WTC11 (cell line): ENCODE measurements at regions not wholly inside any gene's neighbourhood (a gene's known extent, or its start where the extent isn't known, plus 50 kb on each side); places are given as distances from the start of the nearest gene placed in this dataset.

Experiments
- ATAC-seq: fragments of 200-7000 bp; cut with Tn5 transposase; 2 replicates; pipeline ENCODE4 v1.10.0; 2021; ENCODE audit warnings: mild to moderate bottlenecking, moderate library complexity
- CTCF ChIA-PET: fragments of 300-600 bp; sonication (Branson Sonifier 250); formaldehyde crosslinking; loops from one replicate; lab custom pipeline; 2021; ENCODE audit warnings: antibody characterized with exemption; lab: Charles Lee
- POLR2A ChIA-PET: fragments of 350-600 bp; sonication (Branson Sonifier 250); formaldehyde crosslinking; loops from one replicate; lab custom pipeline; 2021; ENCODE audit warnings: antibody characterized with exemption; lab: Charles Lee
- DNase-seq: peaks from one replicate; pipeline ENCODE4 v3.0.0; 2021; ENCODE audit warnings: low spot score
- H3K27ac Mint-ChIP-seq: 2 replicates; pipeline ENCODE4 v1.8.0; 2021; ENCODE audit warnings: mixed read lengths
- H3K27me3 Mint-ChIP-seq: 2 replicates; pipeline ENCODE4 v1.8.0; 2021; ENCODE audit warnings: low read depth, mild to moderate bottlenecking, moderate library complexity, mixed read lengths
- H3K36me3 Mint-ChIP-seq: 2 replicates; pipeline ENCODE4 v1.8.0; 2021; ENCODE audit warnings: mixed read lengths
- H3K4me1 Mint-ChIP-seq: 2 replicates; pipeline ENCODE4 v1.8.0; 2022; ENCODE audit warnings: mixed read lengths
- H3K4me3 Mint-ChIP-seq: 2 replicates; pipeline ENCODE4 v1.8.0; 2021; ENCODE audit warnings: mild to moderate bottlenecking, moderate library complexity, mixed read lengths
- H3K9me3 Mint-ChIP-seq: 2 replicates; pipeline ENCODE4 v1.8.0; 2021; ENCODE audit warnings: mixed read lengths
- CREM ChIP-seq: sonication (generic); formaldehyde crosslinking; IDR thresholded peaks from 2 replicates; pipeline ENCODE4 v1.8.1; 2022; ENCODE audit warnings: mild to moderate bottlenecking, missing genetic modification reagents, moderate library complexity
- GTF2I ChIP-seq: fragments of 250-450 bp; sonication (Bioruptor Pico); conservative IDR thresholded peaks from 2 replicates; pipeline ENCODE4 v1.4.0; 2021; ENCODE audit warnings: mild to moderate bottlenecking
- JUN ChIP-seq: sonication (generic); formaldehyde crosslinking; IDR thresholded peaks from 2 replicates; pipeline ENCODE4 v1.8.0; 2023; ENCODE audit warnings: mild to moderate bottlenecking, missing genetic modification reagents
- PRRX2 ChIP-seq: fragments of 250-450 bp; sonication (Bioruptor Pico); IDR thresholded peaks from 2 replicates; pipeline ENCODE4 v1.8.0; 2021; ENCODE audit warnings: mild to moderate bottlenecking
- SMAD3 ChIP-seq: sonication (generic); formaldehyde crosslinking; IDR thresholded peaks from 2 replicates; pipeline ENCODE4 v1.8.0; 2022; ENCODE audit warnings: missing genetic modification reagents, mild to moderate bottlenecking, borderline replicate concordance
- SP1 ChIP-seq: sonication (generic); formaldehyde crosslinking; conservative IDR thresholded peaks from 2 replicates; pipeline ENCODE4 v1.8.1; 2022; ENCODE audit warnings: missing genetic modification reagents
- TCF7 ChIP-seq: sonication (generic); formaldehyde crosslinking; IDR thresholded peaks from 2 replicates; pipeline ENCODE4 v1.8.0; 2022; ENCODE audit warnings: mild to moderate bottlenecking, low read depth, missing genetic modification reagents, moderate library complexity
- TP53 ChIP-seq: sonication (generic); formaldehyde crosslinking; IDR thresholded peaks from 2 replicates; pipeline ENCODE4 v1.8.1; 2023; ENCODE audit warnings: mild to moderate bottlenecking, missing genetic modification reagents
- ZNF263 ChIP-seq: sonication (generic); formaldehyde crosslinking; IDR thresholded peaks from 2 replicates; pipeline ENCODE4 v1.8.1; 2022; ENCODE audit warnings: low read depth, mild to moderate bottlenecking, moderate library complexity, missing genetic modification reagents
- ZNF317 ChIP-seq: sonication (generic); formaldehyde crosslinking; IDR thresholded peaks from 2 replicates; pipeline ENCODE4 v1.8.1; 2023; ENCODE audit warnings: low read depth, mild to moderate bottlenecking, moderate library complexity, missing genetic modification reagents, borderline replicate concordance
- ZNF423 ChIP-seq: fragments of 250-450 bp; sonication (Bioruptor Pico); IDR thresholded peaks from 2 replicates; pipeline ENCODE4 v2.1.2; 2022; ENCODE audit warnings: mild to moderate bottlenecking, moderate library complexity
- TF ChIP-seq, protein P1 (sequence below): sonication (generic); formaldehyde crosslinking; IDR thresholded peaks from 2 replicates; pipeline ENCODE4 v1.8.0; 2023; ENCODE audit warnings: mild to moderate bottlenecking, missing genetic modification reagents
- TF ChIP-seq, protein P2 (sequence below): fragments of 250-450 bp; sonication (Bioruptor Pico); IDR thresholded peaks from 2 replicates; pipeline ENCODE4 v1.9.0; 2021; ENCODE audit warnings: mild to moderate bottlenecking, borderline replicate concordance
- TF ChIP-seq, protein P3 (sequence below): sonication (generic); formaldehyde crosslinking; IDR thresholded peaks from 2 replicates; pipeline ENCODE4 v1.8.0; 2023; ENCODE audit warnings: missing genetic modification reagents, mild to moderate bottlenecking, borderline replicate concordance
- TF ChIP-seq, protein P4 (sequence below): sonication (generic); formaldehyde crosslinking; IDR thresholded peaks from 2 replicates; pipeline ENCODE4 v1.8.1; 2022; ENCODE audit warnings: missing genetic modification reagents, borderline replicate concordance
- TF ChIP-seq, protein P5 (sequence below): sonication (generic); formaldehyde crosslinking; IDR thresholded peaks from 2 replicates; pipeline ENCODE4 v1.8.1; 2022; ENCODE audit warnings: low read depth, missing genetic modification reagents, borderline replicate concordance
- TF ChIP-seq, protein P6 (sequence below): sonication (generic); formaldehyde crosslinking; IDR thresholded peaks from 2 replicates; pipeline ENCODE4 v1.8.0; 2022; ENCODE audit warnings: mild to moderate bottlenecking, missing genetic modification reagents

DNA sequence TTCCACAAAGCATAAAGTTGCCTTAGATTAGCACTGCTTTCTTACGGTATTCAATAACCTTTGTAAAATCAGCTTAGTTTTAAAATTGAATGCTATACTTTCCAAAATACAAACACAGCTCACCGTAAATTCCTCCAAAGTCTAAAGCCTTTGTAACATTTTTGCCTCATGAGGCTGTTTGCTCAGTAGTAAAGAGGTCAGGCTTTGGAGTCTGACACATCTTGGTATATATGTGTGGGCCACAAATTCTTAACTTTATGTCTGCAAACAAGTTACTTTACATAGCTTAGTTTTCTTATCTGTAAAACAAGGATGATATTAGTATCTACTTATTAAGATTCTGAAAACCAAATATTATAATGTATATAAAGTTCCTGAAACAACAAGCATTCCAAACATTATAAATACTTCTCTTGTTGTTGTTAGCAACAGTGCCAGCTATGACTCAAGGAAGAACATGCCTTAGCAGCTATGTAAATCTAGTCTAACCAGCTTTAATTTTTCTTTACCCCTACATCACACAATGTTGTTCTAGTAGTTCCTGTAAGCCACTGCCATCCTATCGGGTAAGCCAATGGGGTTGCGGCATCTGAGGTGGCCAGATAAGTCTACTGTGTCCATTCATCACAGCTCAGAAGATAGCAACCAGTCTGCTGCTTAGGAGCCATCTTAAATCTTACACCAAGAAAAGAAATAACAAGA is 709.0 kb downstream of the KLHL13 start (continued):
- TF ChIP-seq, protein P1, sequence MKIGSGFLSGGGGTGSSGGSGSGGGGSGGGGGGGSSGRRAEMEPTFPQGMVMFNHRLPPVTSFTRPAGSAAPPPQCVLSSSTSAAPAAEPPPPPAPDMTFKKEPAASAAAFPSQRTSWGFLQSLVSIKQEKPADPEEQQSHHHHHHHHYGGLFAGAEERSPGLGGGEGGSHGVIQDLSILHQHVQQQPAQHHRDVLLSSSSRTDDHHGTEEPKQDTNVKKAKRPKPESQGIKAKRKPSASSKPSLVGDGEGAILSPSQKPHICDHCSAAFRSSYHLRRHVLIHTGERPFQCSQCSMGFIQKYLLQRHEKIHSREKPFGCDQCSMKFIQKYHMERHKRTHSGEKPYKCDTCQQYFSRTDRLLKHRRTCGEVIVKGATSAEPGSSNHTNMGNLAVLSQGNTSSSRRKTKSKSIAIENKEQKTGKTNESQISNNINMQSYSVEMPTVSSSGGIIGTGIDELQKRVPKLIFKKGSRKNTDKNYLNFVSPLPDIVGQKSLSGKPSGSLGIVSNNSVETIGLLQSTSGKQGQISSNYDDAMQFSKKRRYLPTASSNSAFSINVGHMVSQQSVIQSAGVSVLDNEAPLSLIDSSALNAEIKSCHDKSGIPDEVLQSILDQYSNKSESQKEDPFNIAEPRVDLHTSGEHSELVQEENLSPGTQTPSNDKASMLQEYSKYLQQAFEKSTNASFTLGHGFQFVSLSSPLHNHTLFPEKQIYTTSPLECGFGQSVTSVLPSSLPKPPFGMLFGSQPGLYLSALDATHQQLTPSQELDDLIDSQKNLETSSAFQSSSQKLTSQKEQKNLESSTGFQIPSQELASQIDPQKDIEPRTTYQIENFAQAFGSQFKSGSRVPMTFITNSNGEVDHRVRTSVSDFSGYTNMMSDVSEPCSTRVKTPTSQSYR (CRISPR knock-in tag) = no peak
- TF ChIP-seq, protein P2, sequence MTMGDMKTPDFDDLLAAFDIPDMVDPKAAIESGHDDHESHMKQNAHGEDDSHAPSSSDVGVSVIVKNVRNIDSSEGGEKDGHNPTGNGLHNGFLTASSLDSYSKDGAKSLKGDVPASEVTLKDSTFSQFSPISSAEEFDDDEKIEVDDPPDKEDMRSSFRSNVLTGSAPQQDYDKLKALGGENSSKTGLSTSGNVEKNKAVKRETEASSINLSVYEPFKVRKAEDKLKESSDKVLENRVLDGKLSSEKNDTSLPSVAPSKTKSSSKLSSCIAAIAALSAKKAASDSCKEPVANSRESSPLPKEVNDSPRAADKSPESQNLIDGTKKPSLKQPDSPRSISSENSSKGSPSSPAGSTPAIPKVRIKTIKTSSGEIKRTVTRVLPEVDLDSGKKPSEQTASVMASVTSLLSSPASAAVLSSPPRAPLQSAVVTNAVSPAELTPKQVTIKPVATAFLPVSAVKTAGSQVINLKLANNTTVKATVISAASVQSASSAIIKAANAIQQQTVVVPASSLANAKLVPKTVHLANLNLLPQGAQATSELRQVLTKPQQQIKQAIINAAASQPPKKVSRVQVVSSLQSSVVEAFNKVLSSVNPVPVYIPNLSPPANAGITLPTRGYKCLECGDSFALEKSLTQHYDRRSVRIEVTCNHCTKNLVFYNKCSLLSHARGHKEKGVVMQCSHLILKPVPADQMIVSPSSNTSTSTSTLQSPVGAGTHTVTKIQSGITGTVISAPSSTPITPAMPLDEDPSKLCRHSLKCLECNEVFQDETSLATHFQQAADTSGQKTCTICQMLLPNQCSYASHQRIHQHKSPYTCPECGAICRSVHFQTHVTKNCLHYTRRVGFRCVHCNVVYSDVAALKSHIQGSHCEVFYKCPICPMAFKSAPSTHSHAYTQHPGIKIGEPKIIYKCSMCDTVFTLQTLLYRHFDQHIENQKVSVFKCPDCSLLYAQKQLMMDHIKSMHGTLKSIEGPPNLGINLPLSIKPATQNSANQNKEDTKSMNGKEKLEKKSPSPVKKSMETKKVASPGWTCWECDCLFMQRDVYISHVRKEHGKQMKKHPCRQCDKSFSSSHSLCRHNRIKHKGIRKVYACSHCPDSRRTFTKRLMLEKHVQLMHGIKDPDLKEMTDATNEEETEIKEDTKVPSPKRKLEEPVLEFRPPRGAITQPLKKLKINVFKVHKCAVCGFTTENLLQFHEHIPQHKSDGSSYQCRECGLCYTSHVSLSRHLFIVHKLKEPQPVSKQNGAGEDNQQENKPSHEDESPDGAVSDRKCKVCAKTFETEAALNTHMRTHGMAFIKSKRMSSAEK (CRISPR knock-in tag) = no peak
- TF ChIP-seq TP53 (CRISPR knock-in tag) = no peak
- TF ChIP-seq, all 79 proteins: peak for 0

DNA sequence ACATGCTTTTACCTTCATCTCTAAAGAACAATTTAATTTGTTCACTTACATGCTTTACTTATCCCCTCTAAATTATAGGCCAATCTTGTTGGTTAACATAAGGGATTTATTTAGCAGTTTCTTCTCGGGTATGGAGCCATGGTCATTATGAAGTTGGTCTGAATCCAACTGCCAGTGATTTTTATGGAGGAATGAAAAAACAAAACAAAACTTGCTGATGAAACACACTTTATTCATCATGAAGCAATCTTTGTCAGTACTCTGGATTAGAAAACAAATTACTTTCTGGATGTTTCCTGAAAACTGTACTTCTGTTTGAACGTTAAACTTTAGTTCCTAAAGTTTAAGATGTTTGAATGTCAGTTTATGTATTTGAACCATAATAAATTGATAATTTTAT is 715.8 kb downstream of the KLHL13 start:
- Mint-ChIP-seq H3K4me3 (no peak overlapping the region), H3K9me3 (no peaks in the 10 kb centered on the region), H3K4me1 (no peaks in the 10 kb centered on the region), H3K27ac (no peak overlapping the region), H3K27me3 (no peaks in the 10 kb centered on the region), H3K36me3 (no peaks in the 10 kb centered on the region)
- TF ChIP-seq ZNF263 (no peak), CREM (CRISPR knock-in tag) (no peak), TP53 (CRISPR knock-in tag) (no peak), TCF7 (CRISPR knock-in tag) (no peak), ZNF317 (CRISPR knock-in tag) (no peak), SMAD3 (no peak), ZNF423 (CRISPR knock-in tag) (no peak)
- ChIA-PET CTCF (no interaction called here), POLR2A (no interaction called here)
- no peak for ATAC-seq
- no peak for DNase-seq

DNA sequence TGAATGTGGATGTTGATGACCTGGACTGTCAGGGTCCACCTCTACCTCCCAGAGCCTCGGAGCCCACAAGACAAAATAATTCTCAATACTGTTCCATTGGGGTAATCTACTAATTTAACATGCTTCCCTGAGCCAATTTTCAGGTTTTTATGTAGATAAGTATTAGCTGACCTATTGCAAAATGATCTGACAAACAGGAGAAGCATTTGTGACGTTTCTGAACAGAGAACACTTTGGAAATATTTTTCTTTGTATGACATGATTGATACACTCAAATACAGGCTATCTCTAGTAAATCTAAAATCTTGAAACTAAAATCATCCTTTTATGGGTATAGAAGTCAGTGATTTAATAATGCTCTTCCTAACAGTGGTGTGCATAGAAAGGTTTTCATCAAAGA is 716.6 kb downstream of the KLHL13 start:
- Mint-ChIP-seq H3K36me3 (no peaks in the 10 kb centered on the region), H3K4me3 (no peak overlapping the region), H3K4me1 (no peaks in the 10 kb centered on the region), H3K27me3 (no peaks in the 10 kb centered on the region), H3K27ac (no peak overlapping the region), H3K9me3 (0 out of 2 replicates have a peak, but pooled peaks cover 3% of the 10 kb centered on the region)
- CTCF ChIA-PET = no interaction called here
- POLR2A ChIA-PET = no interaction called here
- DNase-seq (no peak), ATAC-seq (no peak)
- TF ChIP-seq, protein P3, sequence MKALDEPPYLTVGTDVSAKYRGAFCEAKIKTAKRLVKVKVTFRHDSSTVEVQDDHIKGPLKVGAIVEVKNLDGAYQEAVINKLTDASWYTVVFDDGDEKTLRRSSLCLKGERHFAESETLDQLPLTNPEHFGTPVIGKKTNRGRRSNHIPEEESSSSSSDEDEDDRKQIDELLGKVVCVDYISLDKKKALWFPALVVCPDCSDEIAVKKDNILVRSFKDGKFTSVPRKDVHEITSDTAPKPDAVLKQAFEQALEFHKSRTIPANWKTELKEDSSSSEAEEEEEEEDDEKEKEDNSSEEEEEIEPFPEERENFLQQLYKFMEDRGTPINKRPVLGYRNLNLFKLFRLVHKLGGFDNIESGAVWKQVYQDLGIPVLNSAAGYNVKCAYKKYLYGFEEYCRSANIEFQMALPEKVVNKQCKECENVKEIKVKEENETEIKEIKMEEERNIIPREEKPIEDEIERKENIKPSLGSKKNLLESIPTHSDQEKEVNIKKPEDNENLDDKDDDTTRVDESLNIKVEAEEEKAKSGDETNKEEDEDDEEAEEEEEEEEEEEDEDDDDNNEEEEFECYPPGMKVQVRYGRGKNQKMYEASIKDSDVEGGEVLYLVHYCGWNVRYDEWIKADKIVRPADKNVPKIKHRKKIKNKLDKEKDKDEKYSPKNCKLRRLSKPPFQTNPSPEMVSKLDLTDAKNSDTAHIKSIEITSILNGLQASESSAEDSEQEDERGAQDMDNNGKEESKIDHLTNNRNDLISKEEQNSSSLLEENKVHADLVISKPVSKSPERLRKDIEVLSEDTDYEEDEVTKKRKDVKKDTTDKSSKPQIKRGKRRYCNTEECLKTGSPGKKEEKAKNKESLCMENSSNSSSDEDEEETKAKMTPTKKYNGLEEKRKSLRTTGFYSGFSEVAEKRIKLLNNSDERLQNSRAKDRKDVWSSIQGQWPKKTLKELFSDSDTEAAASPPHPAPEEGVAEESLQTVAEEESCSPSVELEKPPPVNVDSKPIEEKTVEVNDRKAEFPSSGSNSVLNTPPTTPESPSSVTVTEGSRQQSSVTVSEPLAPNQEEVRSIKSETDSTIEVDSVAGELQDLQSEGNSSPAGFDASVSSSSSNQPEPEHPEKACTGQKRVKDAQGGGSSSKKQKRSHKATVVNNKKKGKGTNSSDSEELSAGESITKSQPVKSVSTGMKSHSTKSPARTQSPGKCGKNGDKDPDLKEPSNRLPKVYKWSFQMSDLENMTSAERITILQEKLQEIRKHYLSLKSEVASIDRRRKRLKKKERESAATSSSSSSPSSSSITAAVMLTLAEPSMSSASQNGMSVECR (CRISPR knock-in tag) = no peak
- no peak for TF ChIP-seq SP1 (CRISPR knock-in tag)
- TF ChIP-seq JUN = no peak
- TF ChIP-seq, protein P4, sequence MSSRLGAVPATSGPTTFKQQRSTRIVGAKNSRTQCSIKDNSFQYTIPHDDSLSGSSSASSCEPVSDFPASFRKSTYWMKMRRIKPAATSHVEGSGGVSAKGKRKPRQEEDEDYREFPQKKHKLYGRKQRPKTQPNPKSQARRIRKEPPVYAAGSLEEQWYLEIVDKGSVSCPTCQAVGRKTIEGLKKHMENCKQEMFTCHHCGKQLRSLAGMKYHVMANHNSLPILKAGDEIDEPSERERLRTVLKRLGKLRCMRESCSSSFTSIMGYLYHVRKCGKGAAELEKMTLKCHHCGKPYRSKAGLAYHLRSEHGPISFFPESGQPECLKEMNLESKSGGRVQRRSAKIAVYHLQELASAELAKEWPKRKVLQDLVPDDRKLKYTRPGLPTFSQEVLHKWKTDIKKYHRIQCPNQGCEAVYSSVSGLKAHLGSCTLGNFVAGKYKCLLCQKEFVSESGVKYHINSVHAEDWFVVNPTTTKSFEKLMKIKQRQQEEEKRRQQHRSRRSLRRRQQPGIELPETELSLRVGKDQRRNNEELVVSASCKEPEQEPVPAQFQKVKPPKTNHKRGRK (CRISPR knock-in tag) = no peak
- TF ChIP-seq PRRX2 (CRISPR knock-in tag) = no peak
- TF ChIP-seq GTF2I (CRISPR knock-in tag) = no peak
- TF ChIP-seq, protein P5, sequence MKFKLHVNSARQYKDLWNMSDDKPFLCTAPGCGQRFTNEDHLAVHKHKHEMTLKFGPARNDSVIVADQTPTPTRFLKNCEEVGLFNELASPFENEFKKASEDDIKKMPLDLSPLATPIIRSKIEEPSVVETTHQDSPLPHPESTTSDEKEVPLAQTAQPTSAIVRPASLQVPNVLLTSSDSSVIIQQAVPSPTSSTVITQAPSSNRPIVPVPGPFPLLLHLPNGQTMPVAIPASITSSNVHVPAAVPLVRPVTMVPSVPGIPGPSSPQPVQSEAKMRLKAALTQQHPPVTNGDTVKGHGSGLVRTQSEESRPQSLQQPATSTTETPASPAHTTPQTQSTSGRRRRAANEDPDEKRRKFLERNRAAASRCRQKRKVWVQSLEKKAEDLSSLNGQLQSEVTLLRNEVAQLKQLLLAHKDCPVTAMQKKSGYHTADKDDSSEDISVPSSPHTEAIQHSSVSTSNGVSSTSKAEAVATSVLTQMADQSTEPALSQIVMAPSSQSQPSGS (CRISPR knock-in tag) = no peak
- TF ChIP-seq, protein P6, sequence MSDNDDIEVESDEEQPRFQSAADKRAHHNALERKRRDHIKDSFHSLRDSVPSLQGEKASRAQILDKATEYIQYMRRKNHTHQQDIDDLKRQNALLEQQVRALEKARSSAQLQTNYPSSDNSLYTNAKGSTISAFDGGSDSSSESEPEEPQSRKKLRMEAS = no peak
